Keratinocyte (primary cell): ENCODE measurements at regions not wholly inside any gene's neighbourhood (a gene's known extent, or its start where the extent isn't known, plus 50 kb on each side); places are given as distances from the start of the nearest gene placed in this dataset.

ENCODE experiments used
- DNase-seq: peaks from one replicate; pipeline ENCODE4 v3.0.0-alpha.2; 2011; ENCODE audit warnings: low read depth, missing footprints, low spot score
- FAIRE-seq: peaks from 2 replicates; lab custom pipeline; 2011; peaks lifted over from hg19 to GRCh38; lab: Jason Lieb, UNC
- H2AFZ ChIP-seq: 2 replicates; pipeline ENCODE4 v1.6.0; 2012; ENCODE audit warnings: low read length, control low read depth, inconsistent platforms; ENCODE audit not compliant: control insufficient read depth
- H3K27ac ChIP-seq: 2 replicates; pipeline ENCODE4 v1.5.1; 2011; ENCODE audit warnings: low read length; ENCODE audit not compliant: control insufficient read depth, insufficient read depth
- H3K27me3 ChIP-seq: 3 replicates; pipeline ENCODE4 v1.6.0; 2011; ENCODE audit warnings: low read length; ENCODE audit not compliant: control insufficient read depth, insufficient read depth; ENCODE audit errors: extremely low read depth
- H3K36me3 ChIP-seq, 2 experiments: 2 replicates in 1 of 2; 3 replicates in 1 of 2; pipeline ENCODE4 v1.5.1; 2011; ENCODE audit warnings: low read length in 2 of 2, mild to moderate bottlenecking in 1 of 2; ENCODE audit not compliant: control insufficient read depth in 2 of 2, insufficient read depth in 2 of 2; ENCODE audit errors: extremely low read depth in 1 of 2
- H3K4me1 ChIP-seq: 3 replicates; pipeline ENCODE4 v1.5.1; 2011; ENCODE audit warnings: low read length; ENCODE audit not compliant: control insufficient read depth, insufficient read depth; ENCODE audit errors: extremely low read depth
- H3K4me2 ChIP-seq: 3 replicates; pipeline ENCODE4 v1.6.0; 2011; ENCODE audit warnings: low read depth, low read length; ENCODE audit not compliant: control insufficient read depth, insufficient read depth; ENCODE audit errors: extremely low read depth
- H3K4me3 ChIP-seq, 3 experiments: fragments of 200-600 bp in 1 of 3; sonication (generic) in 1 of 3; 2 replicates in 2 of 3; 3 replicates in 1 of 3; pipeline ENCODE4 v1.5.1; 2011 to 2016; ENCODE audit warnings: low read length in 3 of 3, mild to moderate bottlenecking in 3 of 3, control low read depth in 2 of 3, inconsistent platforms in 1 of 3, low read depth in 1 of 3, mixed read lengths in 1 of 3, mixed run types in 1 of 3, moderate library complexity in 1 of 3; ENCODE audit not compliant: control insufficient read depth in 2 of 3, insufficient read depth in 2 of 3; ENCODE audit errors: extremely low read depth in 1 of 3
- H3K79me2 ChIP-seq: 2 replicates; pipeline ENCODE4 v1.6.0; 2012; ENCODE audit warnings: low read length; ENCODE audit not compliant: control insufficient read depth, insufficient read depth
- H3K9ac ChIP-seq: 3 replicates; pipeline ENCODE4 v1.6.0; 2011; ENCODE audit warnings: low read length; ENCODE audit not compliant: control insufficient read depth, insufficient read depth; ENCODE audit errors: extremely low read depth
- H3K9me1 ChIP-seq: 3 replicates; pipeline ENCODE4 v1.6.0; 2011; ENCODE audit warnings: low read length; ENCODE audit not compliant: control insufficient read depth, insufficient read depth; ENCODE audit errors: extremely low read depth
- H3K9me3 ChIP-seq: 2 replicates; pipeline ENCODE4 v1.5.1; 2012; ENCODE audit warnings: low read depth, low read length; ENCODE audit not compliant: control insufficient read depth
- H4K20me1 ChIP-seq: 3 replicates; pipeline ENCODE4 v1.6.0; 2011; ENCODE audit warnings: low read length; ENCODE audit not compliant: control insufficient read depth, insufficient read depth; ENCODE audit errors: extremely low read depth
- CTCF ChIP-seq, 3 experiments: IDR thresholded peaks in 1 of 3; conservative IDR thresholded peaks in 1 of 3; optimal IDR thresholded peaks in 1 of 3; 2 replicates in 2 of 3; 3 replicates in 1 of 3; pipeline versions ENCODE3 to v1.5.1; 2011; ENCODE audit warnings: low read length in 3 of 3, mild to moderate bottlenecking in 3 of 3, moderate library complexity in 2 of 3, control low read depth in 1 of 3, inconsistent platforms in 1 of 3; ENCODE audit not compliant: insufficient read depth in 2 of 3; ENCODE audit errors: extremely low read depth in 1 of 3
- EZH2 ChIP-seq: IDR thresholded peaks from one replicate; pipeline ENCODE4 v1.6.1; 2012; ENCODE audit warnings: inconsistent platforms, mild to moderate bottlenecking, low read length, moderate library complexity
- dilution Hi-C: fragments of 300-500 bp; cut with MboI; formaldehyde crosslinking; loops from one replicate; pipeline ENCODE4 v1.7.0; 2020; ENCODE audit warnings: low sequenced_read_pairs; ENCODE audit not compliant: extremely low pct_ligation_motif_present

- no peaks in the 10 kb centered on the region for H3K79me2 ChIP-seq
- dilution Hi-C loops, result no loop called here
- no peaks in the 10 kb centered on the region for H3K9me1 ChIP-seq
- no peaks in the 10 kb centered on the region for H3K27me3 ChIP-seq
- no peak overlapping the region for H3K27ac ChIP-seq
- no peak overlapping the region for H3K4me3 ChIP-seq
- TF ChIP-seq CTCF (optimal IDR thresholded peaks at IDR 0.05 in 1 of 3, IDR thresholded peaks at IDR 0.05 in 1 of 3, conservative IDR thresholded peaks at IDR 0.05 in 1 of 3; ENCODE audit: extremely low read depth in 1 of 3, insufficient read depth in 2 of 3, low read length in 3 of 3), result no peak
- H3K4me1 ChIP-seq, result no peaks in the 10 kb centered on the region
- H3K4me2 ChIP-seq, result no peak overlapping the region
- no peaks in the 10 kb centered on the region for H3K9me3 ChIP-seq
- no peak for FAIRE-seq
- no peaks in the 10 kb centered on the region for H4K20me1 ChIP-seq
- H3K9ac ChIP-seq, result no peak overlapping the region
- no peak for DNase-seq
- no peaks in the 10 kb centered on the region for H3K36me3 ChIP-seq
- no peak overlapping the region for H2AFZ ChIP-seq
Observed at GRCh38 chr20:39777610-39778009, 815.5 kb downstream of the DHX35 start.

GRCh38 chr20:39775110-39775509 lies 813.0 kb downstream of the DHX35 start:
- DNase-seq, result no peak
- Histone ChIP-seq H3K4me1 (no peaks in the 10 kb centered on the region), H3K9me1 (no peaks in the 10 kb centered on the region), H4K20me1 (no peaks in the 10 kb centered on the region), H3K4me3 (no peak overlapping the region), H3K27ac (no peak overlapping the region), H3K9ac (no peak overlapping the region), H2AFZ (no peak overlapping the region), H3K79me2 (no peaks in the 10 kb centered on the region), H3K36me3 (no peaks in the 10 kb centered on the region), H3K9me3 (no peaks in the 10 kb centered on the region), H3K4me2 (no peak overlapping the region), H3K27me3 (no peaks in the 10 kb centered on the region)
- no peak for FAIRE-seq
- dilution Hi-C loops, result no loop called here
- TF ChIP-seq EZH2 (no peak), CTCF (optimal IDR thresholded peaks at IDR 0.05 in 1 of 3, IDR thresholded peaks at IDR 0.05 in 1 of 3, conservative IDR thresholded peaks at IDR 0.05 in 1 of 3; ENCODE audit: extremely low read depth in 1 of 3, insufficient read depth in 2 of 3, low read length in 3 of 3) (no peak)
